ENCODE measurements at regions not wholly inside any gene's neighbourhood (a gene's known extent, or its start where the extent isn't known, plus 50 kb on each side); places are given as distances from the start of the nearest gene placed in this dataset.

DNA sequence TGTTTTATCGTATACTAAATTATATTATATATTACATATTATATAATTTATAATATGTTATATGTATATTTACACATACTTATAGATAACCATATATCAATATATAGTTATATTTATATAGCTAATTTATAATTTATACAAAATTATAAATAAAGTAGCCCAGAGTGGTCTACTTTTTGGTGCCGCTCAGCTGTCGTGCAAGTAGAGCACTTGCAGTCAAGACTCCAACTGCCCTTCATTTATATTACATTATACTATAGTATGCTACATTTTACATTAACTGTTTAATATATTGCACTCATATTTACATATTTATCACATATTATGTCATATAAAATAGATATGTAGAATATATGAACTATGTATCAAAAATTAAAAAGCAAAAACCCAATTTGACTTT is 1124.7 kb upstream of the MIR17HG start:
- no peak overlapping the region for H3K4me3 ChIP-seq
- no peaks in the 10 kb centered on the region for H3K4me1 ChIP-seq (ENCODE audit: control insufficient read depth in 1 of 2, low read depth in 2 of 2)
- DNase-seq (ENCODE audit: low spot score) (no peak), ATAC-seq (ENCODE audit: insufficient number of reproducible peaks, low FRiP score, low read depth) (no peak)
- TF ChIP-seq, protein P1, sequence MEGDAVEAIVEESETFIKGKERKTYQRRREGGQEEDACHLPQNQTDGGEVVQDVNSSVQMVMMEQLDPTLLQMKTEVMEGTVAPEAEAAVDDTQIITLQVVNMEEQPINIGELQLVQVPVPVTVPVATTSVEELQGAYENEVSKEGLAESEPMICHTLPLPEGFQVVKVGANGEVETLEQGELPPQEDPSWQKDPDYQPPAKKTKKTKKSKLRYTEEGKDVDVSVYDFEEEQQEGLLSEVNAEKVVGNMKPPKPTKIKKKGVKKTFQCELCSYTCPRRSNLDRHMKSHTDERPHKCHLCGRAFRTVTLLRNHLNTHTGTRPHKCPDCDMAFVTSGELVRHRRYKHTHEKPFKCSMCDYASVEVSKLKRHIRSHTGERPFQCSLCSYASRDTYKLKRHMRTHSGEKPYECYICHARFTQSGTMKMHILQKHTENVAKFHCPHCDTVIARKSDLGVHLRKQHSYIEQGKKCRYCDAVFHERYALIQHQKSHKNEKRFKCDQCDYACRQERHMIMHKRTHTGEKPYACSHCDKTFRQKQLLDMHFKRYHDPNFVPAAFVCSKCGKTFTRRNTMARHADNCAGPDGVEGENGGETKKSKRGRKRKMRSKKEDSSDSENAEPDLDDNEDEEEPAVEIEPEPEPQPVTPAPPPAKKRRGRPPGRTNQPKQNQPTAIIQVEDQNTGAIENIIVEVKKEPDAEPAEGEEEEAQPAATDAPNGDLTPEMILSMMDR (IDR thresholded peaks at IDR 0.05), result no peak
- no peaks in the 10 kb centered on the region for H3K36me3 ChIP-seq
- H3K9me3 ChIP-seq, result no peaks in the 10 kb centered on the region
- no peak overlapping the region for H3K27ac ChIP-seq
- H3K27me3 ChIP-seq (replicated peaks; ENCODE audit: insufficient read depth), result no peaks in the 10 kb centered on the region

DNA sequence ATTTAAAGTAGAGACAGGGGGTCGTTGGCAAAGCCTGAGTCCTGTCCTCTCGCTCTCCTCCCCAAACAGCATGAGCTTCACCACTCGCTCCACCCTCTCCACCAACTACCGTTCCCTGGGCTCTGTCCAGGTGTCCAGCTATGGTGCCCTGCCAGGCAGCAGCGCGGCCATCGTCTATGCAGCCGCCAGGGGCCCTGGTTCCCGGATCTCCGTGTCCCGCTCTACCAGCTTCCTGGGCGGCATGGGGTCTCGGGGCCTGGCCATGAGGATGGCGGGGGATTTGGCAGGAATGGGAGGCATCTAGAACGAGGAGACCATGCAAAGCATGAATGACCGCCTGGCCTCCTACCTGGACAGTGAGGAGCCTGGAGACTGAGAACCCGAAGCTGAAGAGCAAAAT is 1117.2 kb upstream of the MIR17HG start:
- H3K4me1 ChIP-seq (ENCODE audit: control insufficient read depth in 1 of 2, low read depth in 2 of 2), result no peaks in the 10 kb centered on the region
- DNase-seq (ENCODE audit: low spot score) (no peak), ATAC-seq (ENCODE audit: insufficient number of reproducible peaks, low FRiP score, low read depth) (no peak)
- H3K36me3 ChIP-seq, result no peaks in the 10 kb centered on the region
- H3K9me3 ChIP-seq, result no peaks in the 10 kb centered on the region
- H3K27ac ChIP-seq, result no peak overlapping the region
- TF ChIP-seq, protein P1 (IDR thresholded peaks at IDR 0.05), result no peak
- no peak overlapping the region for H3K4me3 ChIP-seq
- no peaks in the 10 kb centered on the region for H3K27me3 ChIP-seq (replicated peaks; ENCODE audit: insufficient read depth)

DNA sequence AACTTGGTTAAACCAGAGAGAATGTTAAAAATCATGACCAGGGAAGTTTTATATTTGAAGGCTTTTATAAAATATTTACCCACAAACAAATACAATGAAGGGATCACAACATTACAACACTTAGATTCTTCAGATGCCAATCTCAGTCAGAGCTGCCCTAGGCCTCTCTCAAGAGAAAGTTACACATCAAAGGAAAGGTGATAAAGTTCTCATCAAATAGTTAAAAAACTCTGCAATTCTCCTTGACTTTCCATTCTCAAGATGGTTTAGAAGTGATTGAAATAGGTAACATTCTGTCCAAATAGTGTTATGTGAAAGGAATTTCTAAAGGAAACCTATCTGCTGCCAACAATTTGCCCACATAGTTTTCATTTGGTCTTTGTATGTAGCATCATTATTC is 1115.2 kb upstream of the MIR17HG start:
- ATAC-seq (ENCODE audit: insufficient number of reproducible peaks, low FRiP score, low read depth) (no peak), DNase-seq (ENCODE audit: low spot score) (no peak)
- Histone ChIP-seq H3K4me1 (ENCODE audit: control insufficient read depth in 1 of 2, low read depth in 2 of 2) (no peaks in the 10 kb centered on the region), H3K27ac (no peak overlapping the region), H3K27me3 (replicated peaks; ENCODE audit: insufficient read depth) (no peaks in the 10 kb centered on the region), H3K4me3 (no peak overlapping the region), H3K9me3 (no peaks in the 10 kb centered on the region), H3K36me3 (no peaks in the 10 kb centered on the region)
- TF ChIP-seq, protein P1 (IDR thresholded peaks at IDR 0.05), result no peak

DNA sequence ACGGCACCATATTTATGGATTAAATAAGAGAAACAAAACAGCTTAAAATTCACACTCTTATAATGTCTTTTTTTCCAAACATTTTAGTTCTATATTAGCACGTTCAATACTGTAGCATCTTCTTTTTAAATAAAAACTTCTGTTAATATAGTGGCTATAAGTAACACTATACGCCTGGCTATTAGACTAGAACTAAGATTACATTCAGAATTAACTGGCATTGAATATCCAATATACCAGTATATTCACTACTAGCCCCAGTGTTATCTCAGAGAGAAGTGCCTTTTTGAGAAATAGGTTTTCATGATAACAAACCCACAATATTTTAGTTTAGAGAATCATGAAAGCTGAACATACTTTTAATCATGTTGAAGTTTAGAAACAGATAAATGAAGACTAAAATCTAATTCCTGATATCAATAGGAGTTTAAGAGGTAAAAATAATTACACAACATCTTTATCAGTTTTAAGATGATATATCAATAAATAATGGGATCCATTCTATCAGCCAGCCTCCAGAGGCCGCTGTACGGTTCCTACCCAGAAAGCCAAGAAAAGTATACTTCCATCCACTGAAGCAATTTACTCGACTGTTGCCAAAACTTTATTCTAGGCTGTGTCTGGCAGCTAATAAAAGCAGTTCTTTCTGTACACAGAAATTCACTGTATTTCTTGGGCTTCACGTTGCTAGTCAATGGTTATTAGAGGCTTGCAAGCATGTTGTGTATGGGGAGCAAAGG is 1113.4 kb upstream of the MIR17HG start:
- no peaks in the 10 kb centered on the region for H3K9me3 ChIP-seq
- TF ChIP-seq, protein P1 (IDR thresholded peaks at IDR 0.05), result no peak
- no peaks in the 10 kb centered on the region for H3K36me3 ChIP-seq
- DNase-seq (ENCODE audit: low spot score), result no peak
- no peak overlapping the region for H3K27ac ChIP-seq
- no peaks in the 10 kb centered on the region for H3K4me1 ChIP-seq (ENCODE audit: control insufficient read depth in 1 of 2, low read depth in 2 of 2)
- H3K27me3 ChIP-seq (replicated peaks; ENCODE audit: insufficient read depth), result no peaks in the 10 kb centered on the region
- ATAC-seq (ENCODE audit: insufficient number of reproducible peaks, low FRiP score, low read depth), result no peak
- no peak overlapping the region for H3K4me3 ChIP-seq

DNA sequence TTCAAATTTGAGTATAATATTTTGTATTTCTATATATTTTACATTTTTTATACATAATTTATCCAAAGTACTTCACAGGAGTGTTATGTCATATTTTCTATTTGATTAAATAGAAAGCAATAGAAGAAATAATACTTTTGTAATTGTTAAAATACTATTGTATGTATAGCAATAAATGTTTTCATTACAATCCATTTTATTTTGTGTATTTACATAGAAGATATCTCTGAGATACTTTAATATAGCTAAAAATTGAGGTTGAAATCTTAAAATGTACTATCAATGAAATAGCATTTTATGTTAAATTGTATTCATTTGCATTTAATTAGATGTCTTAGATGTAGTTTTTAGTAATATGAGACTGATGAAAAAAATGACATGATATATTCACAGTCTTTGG is 1109.6 kb upstream of the MIR17HG start:
- DNase-seq (ENCODE audit: low spot score) (no peak), ATAC-seq (ENCODE audit: insufficient number of reproducible peaks, low FRiP score, low read depth) (no peak)
- Histone ChIP-seq H3K9me3 (no peaks in the 10 kb centered on the region), H3K27me3 (replicated peaks; ENCODE audit: insufficient read depth) (no peaks in the 10 kb centered on the region), H3K27ac (no peak overlapping the region), H3K36me3 (no peaks in the 10 kb centered on the region), H3K4me3 (no peak overlapping the region), H3K4me1 (ENCODE audit: control insufficient read depth in 1 of 2, low read depth in 2 of 2) (no peaks in the 10 kb centered on the region)
- TF ChIP-seq, protein P1 (IDR thresholded peaks at IDR 0.05), result no peak

Measured in thoracic aorta (tissue), 2 donors.